Neural crest cell (in vitro differentiated cells): ENCODE measurements at regions not wholly inside any gene's neighbourhood (a gene's known extent, or its start where the extent isn't known, plus 50 kb on each side); places are given as distances from the start of the nearest gene placed in this dataset.

Source experiments
- DNase-seq: peaks from one replicate; pipeline ENCODE4 v3.0.0; 2021; ENCODE audit warnings: low read depth, mixed read lengths, low spot score
- H3K27ac Mint-ChIP-seq: one replicate; pipeline ENCODE4 v1.8.0; 2021; ENCODE audit warnings: mild to moderate bottlenecking, mixed read lengths; ENCODE audit not compliant: unreplicated experiment
- H3K27me3 Mint-ChIP-seq: 2 replicates; pipeline ENCODE4 v1.8.0; 2021; ENCODE audit warnings: low read depth, mild to moderate bottlenecking, mixed read lengths
- H3K36me3 Mint-ChIP-seq: 2 replicates; pipeline ENCODE4 v1.8.0; 2021; ENCODE audit warnings: low read depth, mild to moderate bottlenecking, mixed read lengths
- H3K4me1 Mint-ChIP-seq: 2 replicates; pipeline ENCODE4 v1.8.0; 2021; ENCODE audit warnings: mixed read lengths
- H3K4me3 Mint-ChIP-seq: one replicate; pipeline ENCODE4 v1.8.0; 2021; ENCODE audit warnings: mild to moderate bottlenecking, mixed read lengths
- H3K9me3 Mint-ChIP-seq: 2 replicates; pipeline ENCODE4 v1.8.0; 2021; ENCODE audit warnings: mixed read lengths
- CTCF ChIP-seq: fragments of 200-600 bp; sonication (generic); conservative IDR thresholded peaks from 2 replicates; pipeline ENCODE4 v1.5.0; 2021; ENCODE audit warnings: antibody characterized with exemption, mild to moderate bottlenecking

DNA sequence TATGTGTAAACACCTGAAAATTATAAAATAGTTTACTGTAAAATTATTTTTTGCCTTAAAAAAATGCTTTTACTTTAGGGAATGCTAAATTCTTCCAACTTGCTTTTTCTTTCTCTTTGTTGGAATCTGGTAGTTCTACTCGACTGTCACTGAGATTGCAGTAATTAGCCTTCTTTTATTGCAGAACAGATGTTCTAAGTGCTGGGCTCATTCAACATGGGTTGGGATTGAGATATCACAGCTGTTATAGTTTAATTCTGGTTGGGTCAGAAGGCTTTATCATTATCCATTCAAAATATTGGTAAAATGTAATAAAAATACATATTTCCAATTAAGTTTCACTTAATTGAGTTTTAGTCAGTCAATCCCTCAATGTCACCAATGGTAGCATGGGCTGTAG is 686.7 kb downstream of the CDH18 start:
- TF ChIP-seq CTCF, result no peak
- DNase-seq, result no peak
- no peak overlapping the region for H3K27ac Mint-ChIP-seq
- no peaks in the 10 kb centered on the region for H3K9me3 Mint-ChIP-seq
- H3K4me1 Mint-ChIP-seq, result no peaks in the 10 kb centered on the region
- H3K4me3 Mint-ChIP-seq, result no peak overlapping the region
- H3K27me3 Mint-ChIP-seq, result no peaks in the 10 kb centered on the region
- H3K36me3 Mint-ChIP-seq, result no peaks in the 10 kb centered on the region

- Mint-ChIP-seq H3K4me1 (no peaks in the 10 kb centered on the region), H3K9me3 (peaks cover 6% of the 10 kb centered on the region), H3K27me3 (no peaks in the 10 kb centered on the region), H3K36me3 (no peaks in the 10 kb centered on the region), H3K4me3 (no peak overlapping the region), H3K27ac (no peak overlapping the region)
- no peak for TF ChIP-seq CTCF
- no peak for DNase-seq
Measured at GRCh38 chr5:19314840-19315239, 673.2 kb downstream of the CDH18 start.

DNA sequence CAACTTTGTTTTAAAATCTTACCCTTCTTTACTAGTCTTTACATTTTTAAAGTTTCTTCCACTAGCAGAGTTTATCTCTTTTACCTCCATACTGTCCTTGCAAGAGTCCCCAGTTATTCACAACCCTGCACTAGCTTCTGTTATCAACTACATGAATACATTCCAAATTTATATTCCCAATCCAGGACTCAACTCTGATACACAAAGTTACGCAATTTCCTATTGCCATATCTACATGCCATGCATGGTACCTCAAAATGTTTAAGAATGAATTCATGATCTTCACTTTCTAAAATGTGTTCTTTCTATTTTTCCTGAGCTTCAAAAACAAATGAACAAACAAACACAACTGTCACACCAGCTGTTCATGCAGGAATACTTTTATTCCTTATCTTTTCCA is 668.7 kb downstream of the CDH18 start:
- Mint-ChIP-seq H3K4me3 (no peak overlapping the region), H3K27ac (no peak overlapping the region), H3K27me3 (no peaks in the 10 kb centered on the region), H3K4me1 (peaks cover 5% of the 10 kb centered on the region), H3K36me3 (no peaks in the 10 kb centered on the region), H3K9me3 (peaks cover 6% of the 10 kb centered on the region)
- no peak for TF ChIP-seq CTCF
- no peak for DNase-seq

GRCh38 chr5:19322716-19323485 is 665.1 kb downstream of the CDH18 start:
- Mint-ChIP-seq H3K4me1 (peaks cover 5% of the 10 kb centered on the region), H3K4me3 (no peak overlapping the region), H3K27me3 (no peaks in the 10 kb centered on the region), H3K9me3 (no peaks in the 10 kb centered on the region), H3K36me3 (no peaks in the 10 kb centered on the region), H3K27ac (peak overlapping the region; percentile 31)
- DNase-seq, result no peak
- TF ChIP-seq CTCF, result no peak

- Mint-ChIP-seq H3K9me3 (peaks cover 13% of the 10 kb centered on the region), H3K4me3 (no peak overlapping the region), H3K27me3 (no peaks in the 10 kb centered on the region), H3K27ac (no peak overlapping the region), H3K4me1 (no peaks in the 10 kb centered on the region), H3K36me3 (no peaks in the 10 kb centered on the region)
- TF ChIP-seq CTCF, result no peak
- DNase-seq, result no peak
Measured at GRCh38 chr5:19334278-19334677, 653.7 kb downstream of the CDH18 start.
